K562 (cell line): ENCODE measurements at regions not wholly inside any gene's neighbourhood (a gene's known extent, or its start where the extent isn't known, plus 50 kb on each side); places are given as distances from the start of the nearest gene placed in this dataset.

Experiments used
- ATAC-seq: fragments of 200-7000 bp; cut with Tn5 transposase; 3 replicates; pipeline ENCODE4 v1.9.1; 2020; ENCODE audit warnings: moderate library complexity
- BruUV-seq: library from RNA; stranded (reverse); fragments of 400-500 nt; replicated peaks from 2 replicates; lab custom pipeline; 2021; lab: Mats Ljungman, UMichigan
- CTCF ChIA-PET: fragments of 300-600 bp; formaldehyde crosslinking; extraction: SDS; loops from one replicate; lab custom pipeline; 2021; ENCODE audit warnings: low intra/inter-chr PET ratio; lab: Yijun Ruan, JAX
- POLR2A ChIA-PET: fragments of 300-600, 350-650 bp; sonication (Branson Sonifier 250); formaldehyde crosslinking; extraction: SDS; loops from one replicate; lab custom pipeline; 2021; ENCODE audit warnings: antibody characterized with exemption, inconsistent platforms; lab: Yijun Ruan, JAX
- DNase-seq, 4 experiments: peaks; one replicate each; pipeline versions ENCODE4 v3.0.0 to v3.0.0-alpha.2; 2011 to 2018; ENCODE audit warnings: low spot score in 3 of 4, mixed read lengths in 3 of 4; ENCODE audit errors: extremely low read depth in 1 of 4
- FAIRE-seq: peaks from 2 replicates; lab custom pipeline; 2011; peaks lifted over from hg19 to GRCh38; lab: Jason Lieb, UNC
- H2AFZ ChIP-seq: 2 replicates; pipeline ENCODE4 v1.6.0; 2011; ENCODE audit warnings: low read depth, low read length, control low read depth, inconsistent platforms
- H3K27ac ChIP-seq: fragments of 200-600 bp; 3 replicates; pipeline ENCODE4 v1.8.0; 2011; ENCODE audit warnings: low read depth, mild to moderate bottlenecking, control low read depth, inconsistent platforms, low read length, moderate library complexity, mixed read lengths; ENCODE audit errors: extremely low read depth
- H3K27me3 ChIP-seq, 2 experiments: fragments of 300-600 bp in 1 of 2; 2 replicates in 1 of 2; 3 replicates in 1 of 2; pipeline versions ENCODE4 v1.6.0 to v1.8.0; 2011; ENCODE audit warnings: inconsistent platforms in 2 of 2, low read length in 2 of 2, mild to moderate bottlenecking in 1 of 2, mixed read lengths in 1 of 2, moderate library complexity in 1 of 2; ENCODE audit not compliant: control insufficient read depth in 2 of 2, insufficient read depth in 2 of 2
- H3K36me3 ChIP-seq: fragments of 300-600 bp; 3 replicates; pipeline ENCODE4 v1.8.0; 2011; ENCODE audit warnings: mild to moderate bottlenecking, low read length, inconsistent platforms; ENCODE audit not compliant: control insufficient read depth, insufficient read depth
- H3K4me1 ChIP-seq, 2 experiments: fragments of 200-600 bp in 1 of 2; replicated peaks in 1 of 2; 2 replicates in 1 of 2; 3 replicates in 1 of 2; pipeline versions ENCODE4 v1.5.1 to v1.8.0; 2011; ENCODE audit warnings: inconsistent platforms in 2 of 2, low read length in 2 of 2, mild to moderate bottlenecking in 1 of 2, mixed read lengths in 1 of 2, moderate library complexity in 1 of 2; ENCODE audit not compliant: control insufficient read depth in 2 of 2, insufficient read depth in 2 of 2
- H3K4me2 ChIP-seq: 2 replicates; pipeline ENCODE4 v1.6.1; 2011; ENCODE audit warnings: low read length, control low read depth, inconsistent platforms, mixed read lengths; ENCODE audit not compliant: insufficient read depth
- H3K4me3 ChIP-seq: fragments of 200-600 bp; sonication (generic), shearing (Covaris generic); 2 replicates; pipeline ENCODE4 v1.5.1; 2016; ENCODE audit warnings: control low read depth, inconsistent platforms
- H3K79me2 ChIP-seq: fragments of 200-600 bp; 3 replicates; pipeline ENCODE4 v1.8.0; 2011; ENCODE audit warnings: low read length, inconsistent platforms; ENCODE audit not compliant: control insufficient read depth, insufficient read depth
- H3K9ac ChIP-seq, 2 experiments: 2 replicates each; pipeline versions ENCODE4 v1.6.0 to v1.6.1; 2011; ENCODE audit warnings: low read depth in 2 of 2, low read length in 2 of 2, control low read depth in 1 of 2, inconsistent platforms in 1 of 2, mild to moderate bottlenecking in 1 of 2, mixed read lengths in 1 of 2; ENCODE audit not compliant: insufficient read depth in 1 of 2
- H3K9me1 ChIP-seq: one replicate; pipeline ENCODE4 v1.6.0; 2011; ENCODE audit warnings: inconsistent platforms, mild to moderate bottlenecking, low read length, moderate library complexity; ENCODE audit not compliant: control insufficient read depth, insufficient read depth
- H3K9me3 ChIP-seq: replicated peaks from 2 replicates; pipeline ENCODE4 v1.5.1; 2011; ENCODE audit warnings: low read depth, low read length, inconsistent platforms; ENCODE audit not compliant: control insufficient read depth, insufficient read depth
- H4K20me1 ChIP-seq: replicated peaks from 2 replicates; pipeline ENCODE4 v1.6.1; 2011; ENCODE audit warnings: low read length, inconsistent platforms, mixed read lengths; ENCODE audit not compliant: control insufficient read depth, insufficient read depth
- ASH1L ChIP-seq: fragments of 450-650 bp; IDR thresholded peaks from 2 replicates; pipeline ENCODE4 v1.6.1; 2018; ENCODE audit warnings: borderline replicate concordance, mild to moderate bottlenecking, low read depth; ENCODE audit not compliant: partially characterized antibody
- ATF7 ChIP-seq: fragments of 450-650 bp; IDR thresholded peaks from 2 replicates; pipeline ENCODE4 v1.7.1; 2014; ENCODE audit warnings: mild to moderate bottlenecking, moderate library complexity
- CBFA2T2 ChIP-seq: fragments of 450-650 bp; conservative IDR thresholded peaks from 2 replicates; pipeline ENCODE4 v1.6.1; 2017; ENCODE audit warnings: mild to moderate bottlenecking
- GTF2A2 ChIP-seq: IDR thresholded peaks from 2 replicates; pipeline ENCODE4 v1.6.1; 2016; ENCODE audit warnings: mild to moderate bottlenecking, missing genetic modification characterization, missing compliant biosample characterization
- GTF3C2 ChIP-seq: IDR thresholded peaks from 3 replicates; pipeline ENCODE4 v1.6.1; 2011; ENCODE audit warnings: borderline replicate concordance, mild to moderate bottlenecking, moderate library complexity; ENCODE audit not compliant: insufficient read length; ENCODE audit errors: extremely low read depth
- IRF9 ChIP-seq: fragments of 450-650 bp; IDR thresholded peaks from 2 replicates; pipeline ENCODE4 v1.6.1; 2016; ENCODE audit warnings: missing biosample characterization, missing genetic modification characterization
- JUN ChIP-seq, 2 experiments: sonication (generic) in 1 of 2; formaldehyde crosslinking in 1 of 2; IDR thresholded peaks; 2 replicates each; pipeline versions ENCODE4 v1.6.1 to v1.8.0; 2012 to 2022; ENCODE audit warnings: borderline replicate concordance in 2 of 2, mild to moderate bottlenecking in 2 of 2, improper control_type of control experiment in 1 of 2, low read depth in 1 of 2, low read length in 1 of 2, missing genetic modification reagents in 1 of 2
- KHSRP ChIP-seq: fragments of 450-650 bp; IDR thresholded peaks from 2 replicates; pipeline ENCODE4 v1.6.1; 2017
- MYNN ChIP-seq, 2 experiments: sonication (generic); formaldehyde crosslinking in 1 of 2; IDR thresholded peaks; 2 replicates each; pipeline versions ENCODE4 v1.5.0 to v1.6.1; 2016 to 2020; ENCODE audit warnings: antibody characterized with exemption in 1 of 2, missing genetic modification reagents in 1 of 2
- NELFE ChIP-seq: IDR thresholded peaks from 2 replicates; pipeline ENCODE4 v1.6.1; 2011; ENCODE audit warnings: mild to moderate bottlenecking; ENCODE audit not compliant: insufficient read depth, insufficient read length
- NFATC3 ChIP-seq: fragments of 450-650 bp; IDR thresholded peaks from 2 replicates; pipeline ENCODE4 v1.6.1; 2017; ENCODE audit warnings: mild to moderate bottlenecking
- PTRF ChIP-seq: fragments of 450-650 bp; IDR thresholded peaks from 2 replicates; pipeline ENCODE4 v1.6.1; 2016; ENCODE audit warnings: mild to moderate bottlenecking, missing genetic modification characterization, missing compliant biosample characterization
- PTTG1 ChIP-seq: fragments of 450-650 bp; IDR thresholded peaks from 2 replicates; pipeline ENCODE4 v1.6.1; 2016; ENCODE audit warnings: low read depth, mild to moderate bottlenecking, missing genetic modification characterization, missing compliant biosample characterization
- RBBP5 ChIP-seq: fragments of 200-600 bp; sonication (generic); IDR thresholded peaks from 2 replicates; pipeline ENCODE4 v1.6.1; 2012; ENCODE audit warnings: borderline replicate concordance, mild to moderate bottlenecking, low read length, control low read depth, inconsistent platforms; ENCODE audit not compliant: insufficient read depth, poor library complexity, severe bottlenecking
- RHOXF2B ChIP-seq: fragments of 250-450 bp; sonication (Bioruptor Pico); conservative IDR thresholded peaks from 2 replicates; pipeline ENCODE4 v1.5.1; 2021
- SMC3 ChIP-seq: conservative IDR thresholded peaks from 2 replicates; pipeline ENCODE4 v1.6.1; 2011; ENCODE audit warnings: low read depth, low read length, improper control_type of control experiment; ENCODE audit not compliant: insufficient read depth
- SRSF1 ChIP-seq: fragments of 200-400 bp; formaldehyde crosslinking; IDR thresholded peaks from 2 replicates; pipeline ENCODE4 v1.6.1; 2017; ENCODE audit warnings: mild to moderate bottlenecking, low read depth, low read length, moderate library complexity
- ZNF780A ChIP-seq: fragments of 250-450 bp; sonication (Bioruptor Pico); IDR thresholded peaks from 2 replicates; pipeline ENCODE4 v1.5.0; 2021; ENCODE audit warnings: mild to moderate bottlenecking
- WGBS: fragments of 100-300 bp; shearing (Covaris generic); methylation state at CpG from one replicate; pipeline ENCODE4 v1.1.6; 2016; ENCODE audit warnings: low coverage, mixed read lengths; ENCODE audit not compliant: insufficient coverage; ENCODE audit errors: missing lambda C conversion rate; 5-methylcytosine and 5-hydroxymethylcytosine counted together
- in situ Hi-C: fragments of 300-500 bp; cut with MboI; formaldehyde crosslinking; loops from 4 replicates; pipeline ENCODE4 v1.15.0; 2018; ENCODE audit warnings: inconsistent platforms, mixed read lengths
- intact Hi-C: fragments of 100-400 bp; cut with micrococcal nuclease; formaldehyde crosslinking; loops from 2 replicates; pipeline ENCODE4 v1.14.2; 2022

- no peak overlapping the region for H3K9ac ChIP-seq
- intact Hi-C loops, result no loop called here
- TF ChIP-seq SMC3 (no peak), RHOXF2B (CRISPR knock-in tag) (no peak), SRSF1 (no peak), GTF3C2 (no peak), MYNN (IDR thresholded peaks at IDR 0.05) (no peak), MYNN (CRISPR knock-in tag; IDR thresholded peaks at IDR 0.05) (no peak), JUN (IDR thresholded peaks at IDR 0.05; ENCODE audit: borderline replicate concordance, low read depth, low read length) (no peak), JUN (CRISPR knock-in tag; IDR thresholded peaks at IDR 0.05; ENCODE audit: borderline replicate concordance) (no peak), NELFE (no peak), RBBP5 (no peak), NFATC3 (no peak), CBFA2T2 (no peak), ZNF780A (CRISPR knock-in tag) (no peak), PTTG1 (no peak), KHSRP (no peak), PTRF (tag) (no peak), GTF2A2 (tag) (no peak), IRF9 (no peak), ATF7 (no peak), ASH1L (no peak)
- TF ChIP-seq, all 486 proteins: peak for 0
- Histone ChIP-seq H3K4me2 (no peak overlapping the region), H2AFZ (no peak overlapping the region), H3K27ac (no peak overlapping the region), H3K4me3 (no peak overlapping the region), H4K20me1 (no peaks in the 10 kb centered on the region), H3K9me3 (no peaks in the 10 kb centered on the region), H3K27me3 (no peaks in the 10 kb centered on the region), H3K79me2 (no peaks in the 10 kb centered on the region), H3K9me1 (no peaks in the 10 kb centered on the region), H3K4me1 (no peaks in the 10 kb centered on the region), H3K36me3 (no peaks in the 10 kb centered on the region)
- BruUV-seq, result no TSS peak
- FAIRE-seq (no peak), ATAC-seq (no peak), DNase-seq (no peak)
- POLR2A ChIA-PET, result interaction anchor here (0.8 kb wide), 1 partner anchor 31 kb away, joined by 4 read pairs; no protein-coding TSS in a partner anchor
- 0% methylated on average over 4 of the region's 4 CpGs for WGBS
- CTCF ChIA-PET, result no interaction called here
- in situ Hi-C loops, result no loop called here
These were observed 285.6 kb upstream of the ACVR2A start for GRCh38 chr2:147559070-147559725.
